Mesenchymal stem cell (in vitro differentiated cells and primary cell): ENCODE measurements at regions not wholly inside any gene's neighbourhood (a gene's known extent, or its start where the extent isn't known, plus 50 kb on each side); places are given as distances from the start of the nearest gene placed in this dataset.

Experiments used
- DNase-seq: peaks from one replicate; pipeline ENCODE4 v3.0.0-alpha.2; 2013
- H2AFZ ChIP-seq: one replicate; pipeline ENCODE4 v1.6.1; 2013; ENCODE audit warnings: low read depth, mild to moderate bottlenecking, control low read depth, inconsistent platforms, low read length, moderate library complexity
- H2AK5ac ChIP-seq: 2 replicates; pipeline ENCODE4 v1.6.1; 2013; ENCODE audit warnings: low read length, moderate library complexity, mild to moderate bottlenecking, inconsistent platforms; ENCODE audit not compliant: severe bottlenecking
- H2BK120ac ChIP-seq: one replicate; pipeline ENCODE4 v1.6.1; 2013; ENCODE audit warnings: low read depth, mild to moderate bottlenecking, inconsistent platforms, low read length, moderate library complexity
- H2BK12ac ChIP-seq, 2 experiments: one replicate each; pipeline ENCODE4 v1.6.1; 2013; ENCODE audit warnings: inconsistent platforms in 2 of 2, low read length in 2 of 2, mild to moderate bottlenecking in 2 of 2, moderate library complexity in 2 of 2, control low read depth in 1 of 2
- H2BK15ac ChIP-seq: one replicate; pipeline ENCODE4 v1.6.1; 2013; ENCODE audit warnings: mild to moderate bottlenecking, low read depth, inconsistent platforms; ENCODE audit not compliant: poor library complexity, severe bottlenecking
- H2BK5ac ChIP-seq: 2 replicates; pipeline ENCODE4 v1.6.1; 2013; ENCODE audit warnings: low read depth, mild to moderate bottlenecking, low read length, control low read depth, inconsistent platforms; ENCODE audit not compliant: poor library complexity, severe bottlenecking
- H3K14ac ChIP-seq, 2 experiments: one replicate each; pipeline ENCODE4 v1.6.1; 2013; ENCODE audit warnings: inconsistent platforms in 2 of 2, low read length in 2 of 2, control low read depth in 1 of 2, mild to moderate bottlenecking in 1 of 2, moderate library complexity in 1 of 2
- H3K18ac ChIP-seq, 2 experiments: one replicate each; pipeline ENCODE4 v1.6.1; 2013; ENCODE audit warnings: inconsistent platforms in 2 of 2, low read length in 2 of 2, control low read depth in 1 of 2, low read depth in 1 of 2, mild to moderate bottlenecking in 1 of 2
- H3K23ac ChIP-seq, 2 experiments: one replicate each; pipeline ENCODE4 v1.6.1; 2013; ENCODE audit warnings: inconsistent platforms in 2 of 2, low read length in 2 of 2, mild to moderate bottlenecking in 2 of 2, moderate library complexity in 2 of 2, control low read depth in 1 of 2
- H3K27ac ChIP-seq: 2 replicates; pipeline ENCODE4 v1.5.1; 2013; ENCODE audit warnings: mild to moderate bottlenecking, moderate library complexity, low read length, control low read depth, inconsistent platforms; ENCODE audit not compliant: poor library complexity, severe bottlenecking
- H3K27me3 ChIP-seq, 2 experiments: 2 replicates each; pipeline versions ENCODE4 v1.6.1 to v1.7.0; 2013; ENCODE audit warnings: low read length in 2 of 2, mild to moderate bottlenecking in 2 of 2, moderate library complexity in 2 of 2, control low read depth in 1 of 2, inconsistent platforms in 1 of 2; ENCODE audit not compliant: control insufficient read depth in 1 of 2, insufficient read depth in 1 of 2
- H3K36me3 ChIP-seq, 2 experiments: 2 replicates each; pipeline versions ENCODE4 v1.6.1 to v1.7.0; 2013; ENCODE audit warnings: low read length in 2 of 2, control low read depth in 1 of 2, inconsistent platforms in 1 of 2, low read depth in 1 of 2, mild to moderate bottlenecking in 1 of 2; ENCODE audit not compliant: insufficient read depth in 2 of 2, control insufficient read depth in 1 of 2
- H3K4ac ChIP-seq, 2 experiments: one replicate each; pipeline ENCODE4 v1.6.1; 2013; ENCODE audit warnings: inconsistent platforms in 2 of 2, low read length in 2 of 2, mild to moderate bottlenecking in 2 of 2, moderate library complexity in 2 of 2, control low read depth in 1 of 2, low read depth in 1 of 2
- H3K4me1 ChIP-seq: 2 replicates; pipeline ENCODE4 v1.6.1; 2013; ENCODE audit warnings: low read depth, low read length, control low read depth; ENCODE audit not compliant: control insufficient read depth, insufficient read depth
- H3K4me2 ChIP-seq: 2 replicates; pipeline ENCODE4 v1.6.1; 2013; ENCODE audit warnings: low read length, mild to moderate bottlenecking, inconsistent platforms; ENCODE audit not compliant: poor library complexity, severe bottlenecking
- H3K4me3 ChIP-seq, 2 experiments: 2 replicates each; pipeline versions ENCODE4 v1.5.1 to v1.7.0; 2013; ENCODE audit warnings: low read length in 2 of 2, mild to moderate bottlenecking in 2 of 2, control low read depth in 1 of 2, low read depth in 1 of 2; ENCODE audit not compliant: insufficient read depth in 1 of 2
- H3K79me1 ChIP-seq: replicated peaks from 2 replicates; pipeline ENCODE4 v1.6.1; 2013; ENCODE audit warnings: mild to moderate bottlenecking, control low read depth, low read length, inconsistent platforms; ENCODE audit not compliant: poor library complexity, severe bottlenecking
- H3K9ac ChIP-seq: 2 replicates; pipeline ENCODE4 v1.7.0; 2013; ENCODE audit warnings: mild to moderate bottlenecking, low read length, moderate library complexity
- H3K9me3 ChIP-seq: 2 replicates; pipeline ENCODE4 v1.7.0; 2013; ENCODE audit warnings: mild to moderate bottlenecking, low read length; ENCODE audit not compliant: control insufficient read depth
- H4K8ac ChIP-seq: one replicate; pipeline ENCODE4 v1.6.1; 2013; ENCODE audit warnings: inconsistent platforms, mild to moderate bottlenecking, low read length, moderate library complexity
- H4K91ac ChIP-seq: one replicate; pipeline ENCODE4 v1.6.1; 2013; ENCODE audit warnings: mild to moderate bottlenecking, low read length, inconsistent platforms
- WGBS: methylation state at CpG from one replicate; pipeline ENCODE4 v1.1.7; 2013; ENCODE audit warnings: mixed read lengths; 5-methylcytosine and 5-hydroxymethylcytosine counted together

DNA sequence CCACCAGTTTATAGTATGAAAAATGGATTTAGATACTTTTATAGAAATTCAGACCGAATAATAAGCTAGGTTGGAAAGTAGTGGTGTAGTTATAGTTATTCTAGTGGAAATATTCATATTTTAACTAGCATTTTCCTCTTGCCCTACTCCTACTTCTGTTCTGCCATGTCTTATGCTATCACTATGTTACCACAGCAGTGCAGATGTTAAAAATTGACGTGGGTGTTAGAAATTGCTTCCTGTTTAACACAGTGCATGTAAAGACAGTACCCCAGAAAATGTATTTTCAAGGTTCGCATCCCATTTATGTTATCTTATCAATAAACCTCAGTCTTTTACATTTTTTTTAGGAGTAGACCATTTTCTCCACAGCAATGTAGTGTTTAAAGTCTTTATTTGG, 774.2 kb upstream of the CDH10 start:
- no peak overlapping the region for H2AK5ac ChIP-seq
- H3K4me1 ChIP-seq = no peaks in the 10 kb centered on the region
- H4K91ac ChIP-seq = no peak overlapping the region
- peaks cover 4% of the 10 kb centered on the region for H3K9me3 ChIP-seq
- H3K18ac ChIP-seq = no peak overlapping the region
- no peak for DNase-seq
- no peak overlapping the region for H2BK120ac ChIP-seq
- no peak overlapping the region for H3K4me3 ChIP-seq
- 83% methylated on average over 1 of the region's 3 CpGs for WGBS
- H2BK12ac ChIP-seq = no peak overlapping the region
- no peak overlapping the region for H3K4ac ChIP-seq
- H4K8ac ChIP-seq = no peak overlapping the region
- no peak overlapping the region for H3K14ac ChIP-seq
- no peak overlapping the region for H2AFZ ChIP-seq
- no peaks in the 10 kb centered on the region for H3K79me1 ChIP-seq
- no peak overlapping the region for H3K27ac ChIP-seq
- H3K4me2 ChIP-seq = no peak overlapping the region
- H2BK5ac ChIP-seq = no peak overlapping the region
- H3K27me3 ChIP-seq = no peaks in the 10 kb centered on the region
- H3K9ac ChIP-seq = no peak overlapping the region
- no peak overlapping the region for H2BK15ac ChIP-seq
- H3K23ac ChIP-seq = no peak overlapping the region
- no peaks in the 10 kb centered on the region for H3K36me3 ChIP-seq

DNA sequence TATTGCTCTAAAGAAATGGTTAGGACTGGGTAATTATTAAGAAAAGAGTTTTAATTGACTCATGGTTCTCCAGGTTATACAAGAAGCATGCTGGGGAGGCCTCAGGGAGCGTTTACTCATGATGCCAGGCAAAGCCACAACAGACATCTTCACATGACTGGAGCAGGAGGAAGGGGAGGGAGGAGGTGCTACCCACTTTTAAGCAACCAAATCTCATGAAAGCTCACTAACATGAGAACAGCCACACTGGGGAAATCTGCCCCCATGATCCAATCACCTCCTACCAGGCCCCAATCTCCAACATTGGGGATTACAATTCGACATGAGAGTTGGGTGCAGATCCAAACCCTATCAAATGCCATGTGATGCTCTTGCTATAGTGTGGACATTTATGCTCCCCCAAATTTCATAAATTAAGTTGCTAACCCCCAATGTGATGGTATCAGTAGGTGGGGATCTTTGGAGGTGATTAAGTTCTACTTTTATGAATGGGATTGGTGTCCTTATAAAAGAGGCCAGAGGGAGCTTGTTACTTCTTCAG, 773.6 kb upstream of the CDH10 start:
- H3K4ac ChIP-seq = no peak overlapping the region
- no peaks in the 10 kb centered on the region for H3K36me3 ChIP-seq
- peaks cover 4% of the 10 kb centered on the region for H3K9me3 ChIP-seq
- no peak overlapping the region for H2BK15ac ChIP-seq
- H3K27ac ChIP-seq = no peak overlapping the region
- no peak overlapping the region for H2BK5ac ChIP-seq
- WGBS = 85% methylated on average over 2 of the region's 2 CpGs
- no peak overlapping the region for H3K9ac ChIP-seq
- no peak for DNase-seq
- H4K91ac ChIP-seq = no peak overlapping the region
- H3K18ac ChIP-seq = no peak overlapping the region
- no peak overlapping the region for H2AFZ ChIP-seq
- H2BK12ac ChIP-seq = no peak overlapping the region
- no peak overlapping the region for H3K23ac ChIP-seq
- no peaks in the 10 kb centered on the region for H3K79me1 ChIP-seq
- no peak overlapping the region for H4K8ac ChIP-seq
- H3K4me3 ChIP-seq = no peak overlapping the region
- no peaks in the 10 kb centered on the region for H3K4me1 ChIP-seq
- H3K14ac ChIP-seq = no peak overlapping the region
- H3K4me2 ChIP-seq = no peak overlapping the region
- H2AK5ac ChIP-seq = no peak overlapping the region
- H3K27me3 ChIP-seq = no peaks in the 10 kb centered on the region
- H2BK120ac ChIP-seq = no peak overlapping the region

DNA sequence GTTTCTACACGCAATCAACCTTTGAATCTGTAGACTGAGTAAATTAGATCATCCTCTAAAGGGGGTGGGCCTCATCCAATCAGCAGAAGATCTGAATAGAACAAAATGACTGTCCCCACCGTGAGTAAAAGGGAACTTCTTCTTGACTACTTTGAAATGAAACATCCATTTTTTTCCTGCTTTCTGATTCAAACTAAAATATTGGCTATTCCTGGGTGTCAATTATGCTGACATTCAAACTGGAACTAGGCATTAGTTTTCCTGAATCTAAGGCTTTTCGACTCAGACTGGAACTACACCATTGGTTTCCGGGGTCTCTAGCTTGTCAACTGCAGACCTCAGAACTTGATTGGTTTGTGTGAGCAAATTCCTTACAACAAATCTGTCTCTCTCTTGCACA, 772.2 kb upstream of the CDH10 start:
- Histone ChIP-seq H2AFZ (no peak overlapping the region), H3K36me3 (no peaks in the 10 kb centered on the region), H2BK120ac (no peak overlapping the region), H3K27me3 (no peaks in the 10 kb centered on the region), H3K27ac (no peak overlapping the region), H4K91ac (no peak overlapping the region), H3K23ac (no peak overlapping the region), H3K9me3 (peaks cover 4% of the 10 kb centered on the region), H2BK15ac (no peak overlapping the region), H3K4ac (no peak overlapping the region), H2BK5ac (no peak overlapping the region), H3K4me2 (no peak overlapping the region), H2BK12ac (no peak overlapping the region), H2AK5ac (no peak overlapping the region), H4K8ac (no peak overlapping the region), H3K14ac (no peak overlapping the region), H3K9ac (no peak overlapping the region), H3K4me3 (no peak overlapping the region), H3K79me1 (no peaks in the 10 kb centered on the region), H3K4me1 (no peaks in the 10 kb centered on the region), H3K18ac (no peak overlapping the region)
- no peak for DNase-seq
- WGBS = 95% methylated on average over 4 of the region's 4 CpGs

DNA sequence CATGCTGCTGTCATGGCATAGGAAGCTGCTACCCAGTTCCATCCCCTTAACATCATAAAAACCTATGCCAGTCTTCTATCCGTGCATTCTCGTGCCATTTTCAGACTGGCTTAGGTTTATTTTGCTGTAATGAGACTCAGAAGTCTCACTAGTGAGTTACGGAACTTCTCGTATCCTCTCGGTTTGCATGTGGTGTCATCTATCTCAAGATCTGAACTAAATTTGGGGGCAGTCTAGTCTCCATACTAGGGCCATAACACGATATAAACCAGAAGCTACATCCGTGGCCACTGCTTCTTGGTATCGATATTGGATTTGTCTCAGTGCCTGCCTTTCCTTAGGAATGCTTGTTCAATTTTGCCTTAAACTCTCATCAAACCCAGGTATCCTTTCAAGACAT, 771.2 kb upstream of the CDH10 start:
- Histone ChIP-seq H2BK120ac (no peak overlapping the region), H3K23ac (no peak overlapping the region), H3K4me2 (no peak overlapping the region), H3K9me3 (peaks cover 4% of the 10 kb centered on the region), H2AK5ac (no peak overlapping the region), H4K91ac (no peak overlapping the region), H3K27me3 (no peaks in the 10 kb centered on the region), H2AFZ (no peak overlapping the region), H3K14ac (no peak overlapping the region), H3K18ac (no peak overlapping the region), H2BK12ac (no peak overlapping the region), H3K4me3 (no peak overlapping the region), H3K79me1 (no peaks in the 10 kb centered on the region), H4K8ac (no peak overlapping the region), H3K27ac (no peak overlapping the region), H3K9ac (no peak overlapping the region), H3K4ac (no peak overlapping the region), H3K4me1 (no peaks in the 10 kb centered on the region), H2BK15ac (no peak overlapping the region), H2BK5ac (no peak overlapping the region), H3K36me3 (no peaks in the 10 kb centered on the region)
- 98% methylated on average over 8 of the region's 8 CpGs for WGBS
- DNase-seq = no peak
